DOHH2 (cell line): ENCODE measurements at regions not wholly inside any gene's neighbourhood (a gene's known extent, or its start where the extent isn't known, plus 50 kb on each side); places are given as distances from the start of the nearest gene placed in this dataset.

Experiments used
- H3F3A ChIP-seq: fragments of 200-600 bp; sonication (generic), shearing (Covaris generic); 2 replicates; pipeline ENCODE4 v1.6.0; 2016; ENCODE audit warnings: antibody characterized with exemption, mild to moderate bottlenecking; ENCODE audit not compliant: control insufficient read depth, insufficient read depth
- H3K27ac ChIP-seq: fragments of 200-600 bp; sonication (generic); 2 replicates; pipeline ENCODE4 v1.5.1; 2014; ENCODE audit warnings: low read depth, mild to moderate bottlenecking, low read length, moderate library complexity
- H3K27me3 ChIP-seq: fragments of 200-600 bp; sonication (generic); 2 replicates; pipeline ENCODE4 v1.6.1; 2014; ENCODE audit warnings: mild to moderate bottlenecking, low read length, mixed read lengths; ENCODE audit not compliant: control insufficient read depth
- H3K36me3 ChIP-seq: fragments of 200-600 bp; sonication (generic); 2 replicates; pipeline ENCODE4 v1.6.1; 2014; ENCODE audit warnings: mild to moderate bottlenecking, low read length, moderate library complexity, mixed read lengths; ENCODE audit not compliant: control insufficient read depth
- H3K4me1 ChIP-seq: fragments of 200-600 bp; sonication (generic); 2 replicates; pipeline ENCODE4 v1.6.1; 2014; ENCODE audit warnings: mild to moderate bottlenecking, low read length, mixed read lengths; ENCODE audit not compliant: control insufficient read depth
- H3K4me2 ChIP-seq: fragments of 200-600 bp; sonication (generic); 2 replicates; pipeline ENCODE4 v1.6.0; 2014; ENCODE audit warnings: mild to moderate bottlenecking, low read length, moderate library complexity
- H3K4me3 ChIP-seq: fragments of 200-600 bp; sonication (generic); 2 replicates; pipeline ENCODE4 v1.5.1; 2014; ENCODE audit warnings: mild to moderate bottlenecking, low read length, mixed read lengths
- H3K79me2 ChIP-seq: fragments of 200-600 bp; sonication (generic); 2 replicates; pipeline ENCODE4 v1.6.1; 2014; ENCODE audit warnings: mild to moderate bottlenecking, low read length, mixed read lengths; ENCODE audit not compliant: control insufficient read depth
- H3K9me2 ChIP-seq: fragments of 200-600 bp; sonication (generic); replicated peaks from 2 replicates; pipeline ENCODE4 v1.6.1; 2014; ENCODE audit warnings: mild to moderate bottlenecking, low read length, mixed read lengths; ENCODE audit not compliant: control insufficient read depth
- H3K9me3 ChIP-seq: fragments of 200-600 bp; sonication (generic); 2 replicates; pipeline ENCODE4 v1.6.1; 2014; ENCODE audit warnings: antibody characterized with exemption, low read length, mixed read lengths; ENCODE audit not compliant: control insufficient read depth, insufficient read depth
- H4K20me1 ChIP-seq: fragments of 200-600 bp; sonication (generic); 2 replicates; pipeline ENCODE4 v1.6.0; 2014; ENCODE audit warnings: low read depth, mild to moderate bottlenecking, antibody characterized with exemption, low read length, moderate library complexity; ENCODE audit not compliant: control insufficient read depth, insufficient read depth
- EZH2phosphoT487 ChIP-seq: fragments of 200-600 bp; sonication (generic); IDR thresholded peaks from 2 replicates; pipeline ENCODE4 v1.6.1; 2017; ENCODE audit warnings: borderline replicate concordance, mild to moderate bottlenecking, antibody characterized with exemption, low read length, moderate library complexity, mixed read lengths
- TF ChIP-seq, protein P1 (sequence below): fragments of 200-600 bp; sonication (generic); IDR thresholded peaks from one replicate; pipeline ENCODE4 v1.5.1; 2014; ENCODE audit warnings: antibody characterized with exemption, mild to moderate bottlenecking, low read depth, low read length; ENCODE audit not compliant: poor library complexity, severe bottlenecking

DNA sequence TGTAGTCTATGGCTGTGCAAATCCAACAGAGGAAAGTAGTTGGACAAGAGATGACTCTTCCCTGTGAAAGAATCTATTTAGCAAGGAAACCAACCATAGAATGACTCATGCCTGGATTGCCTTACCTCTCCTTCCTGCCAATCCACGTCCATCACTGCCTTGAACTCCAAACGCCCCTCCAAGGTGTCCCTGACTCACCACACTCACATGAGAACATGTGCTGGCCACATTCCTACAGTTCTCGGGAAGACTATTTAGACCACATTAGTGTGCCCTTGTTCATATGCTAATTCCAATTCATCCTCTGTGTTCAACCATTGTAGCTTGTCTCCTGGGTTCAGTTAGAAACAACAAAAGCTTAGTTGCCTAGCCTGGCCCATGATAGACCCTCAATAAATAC, 157.3 kb downstream of the SLC30A10 start:
- no peak overlapping the region for H3K27ac ChIP-seq
- no peak for TF ChIP-seq EZH2phosphoT487
- TF ChIP-seq, protein P1, sequence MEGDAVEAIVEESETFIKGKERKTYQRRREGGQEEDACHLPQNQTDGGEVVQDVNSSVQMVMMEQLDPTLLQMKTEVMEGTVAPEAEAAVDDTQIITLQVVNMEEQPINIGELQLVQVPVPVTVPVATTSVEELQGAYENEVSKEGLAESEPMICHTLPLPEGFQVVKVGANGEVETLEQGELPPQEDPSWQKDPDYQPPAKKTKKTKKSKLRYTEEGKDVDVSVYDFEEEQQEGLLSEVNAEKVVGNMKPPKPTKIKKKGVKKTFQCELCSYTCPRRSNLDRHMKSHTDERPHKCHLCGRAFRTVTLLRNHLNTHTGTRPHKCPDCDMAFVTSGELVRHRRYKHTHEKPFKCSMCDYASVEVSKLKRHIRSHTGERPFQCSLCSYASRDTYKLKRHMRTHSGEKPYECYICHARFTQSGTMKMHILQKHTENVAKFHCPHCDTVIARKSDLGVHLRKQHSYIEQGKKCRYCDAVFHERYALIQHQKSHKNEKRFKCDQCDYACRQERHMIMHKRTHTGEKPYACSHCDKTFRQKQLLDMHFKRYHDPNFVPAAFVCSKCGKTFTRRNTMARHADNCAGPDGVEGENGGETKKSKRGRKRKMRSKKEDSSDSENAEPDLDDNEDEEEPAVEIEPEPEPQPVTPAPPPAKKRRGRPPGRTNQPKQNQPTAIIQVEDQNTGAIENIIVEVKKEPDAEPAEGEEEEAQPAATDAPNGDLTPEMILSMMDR, result no peak
- H3K4me1 ChIP-seq, result no peaks in the 10 kb centered on the region
- H4K20me1 ChIP-seq, result no peaks in the 10 kb centered on the region
- no peak overlapping the region for H3K4me2 ChIP-seq
- no peaks in the 10 kb centered on the region for H3K9me3 ChIP-seq
- H3K9me2 ChIP-seq, result no peaks in the 10 kb centered on the region
- no peaks in the 10 kb centered on the region for H3F3A ChIP-seq
- H3K79me2 ChIP-seq, result no peaks in the 10 kb centered on the region
- no peaks in the 10 kb centered on the region for H3K27me3 ChIP-seq
- H3K4me3 ChIP-seq, result no peak overlapping the region
- H3K36me3 ChIP-seq, result no peaks in the 10 kb centered on the region

DNA sequence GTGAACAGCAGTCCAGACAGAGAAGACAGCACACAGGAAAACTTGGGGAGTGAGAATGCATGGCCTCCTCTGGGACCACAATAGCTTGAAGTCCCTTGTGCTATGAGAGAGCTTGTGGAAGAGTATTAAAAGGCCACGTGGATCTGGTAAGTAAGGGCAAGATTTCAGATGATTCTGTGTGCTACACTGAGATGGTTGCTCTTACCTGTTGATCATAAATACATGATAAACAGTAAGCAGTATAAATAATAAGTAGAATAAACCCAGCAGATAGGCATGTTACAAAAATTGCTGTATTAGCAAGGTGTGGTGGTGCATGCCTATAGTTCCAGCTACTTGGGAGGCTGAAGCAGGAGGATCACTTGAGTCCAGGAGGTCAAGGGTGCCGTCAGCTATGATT, 150.4 kb upstream of the ZC3H11B start:
- TF ChIP-seq EZH2phosphoT487, result no peak
- TF ChIP-seq, protein P1, result no peak
- H3K36me3 ChIP-seq, result no peaks in the 10 kb centered on the region

GRCh38 chr1:219761208-219761860, 148.4 kb upstream of the ZC3H11B start:
- Histone ChIP-seq H3K4me2 (no peak overlapping the region), H3K9me2 (no peaks in the 10 kb centered on the region), H3K4me1 (no peaks in the 10 kb centered on the region), H3K27me3 (no peaks in the 10 kb centered on the region), H3K4me3 (no peak overlapping the region), H3K36me3 (no peaks in the 10 kb centered on the region), H3K79me2 (no peaks in the 10 kb centered on the region), H3F3A (no peaks in the 10 kb centered on the region), H3K9me3 (no peaks in the 10 kb centered on the region), H4K20me1 (no peaks in the 10 kb centered on the region), H3K27ac (no peak overlapping the region)
- TF ChIP-seq EZH2phosphoT487, result no peak
- TF ChIP-seq, protein P1, result no peak

More for the DNA sequence above, 150.4 kb upstream of the ZC3H11B start:
- Histone ChIP-seq H3F3A (no peaks in the 10 kb centered on the region), H3K27ac (no peak overlapping the region), H3K27me3 (no peaks in the 10 kb centered on the region), H4K20me1 (no peaks in the 10 kb centered on the region), H3K4me3 (no peak overlapping the region), H3K9me3 (no peaks in the 10 kb centered on the region), H3K9me2 (no peaks in the 10 kb centered on the region), H3K4me2 (no peak overlapping the region), H3K79me2 (no peaks in the 10 kb centered on the region), H3K4me1 (no peaks in the 10 kb centered on the region)
